DND-41 (cell line): ENCODE measurements at regions not wholly inside any gene's neighbourhood (a gene's known extent, or its start where the extent isn't known, plus 50 kb on each side); places are given as distances from the start of the nearest gene placed in this dataset.

ENCODE experiments used
- EZH2 ChIP-seq: IDR thresholded peaks from 3 replicates; pipeline ENCODE4 v1.6.1; 2012; ENCODE audit warnings: borderline replicate concordance, low read depth, mild to moderate bottlenecking, moderate library complexity, low read length, inconsistent platforms; ENCODE audit not compliant: severe bottlenecking
- TF ChIP-seq, protein P1 (sequence below): IDR thresholded peaks from 2 replicates; pipeline ENCODE4 v1.5.1; 2012; ENCODE audit warnings: borderline replicate concordance, low read length, moderate library complexity, mild to moderate bottlenecking; ENCODE audit not compliant: poor library complexity, severe bottlenecking; ENCODE audit errors: extremely low read depth

DNA sequence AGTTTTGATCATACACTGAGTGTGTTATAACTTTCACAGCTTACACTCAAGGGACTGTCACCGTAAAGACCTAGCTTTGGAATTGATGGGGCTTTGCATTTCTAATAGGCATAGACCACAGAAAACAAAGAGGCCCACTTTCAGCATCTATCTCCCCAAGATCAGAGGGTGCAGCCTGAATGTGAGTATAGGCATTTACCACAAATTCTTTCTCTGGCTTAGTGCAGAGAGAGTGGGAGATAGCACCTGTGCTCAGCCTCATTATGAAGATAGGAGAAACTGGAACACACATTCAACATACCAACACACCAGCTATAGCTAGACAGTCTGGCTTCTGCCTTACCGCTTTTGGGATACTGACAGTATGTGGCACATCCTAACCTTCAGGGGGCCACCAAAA lies 783.4 kb upstream of the GRAMD2B start:
- TF ChIP-seq, protein P1, sequence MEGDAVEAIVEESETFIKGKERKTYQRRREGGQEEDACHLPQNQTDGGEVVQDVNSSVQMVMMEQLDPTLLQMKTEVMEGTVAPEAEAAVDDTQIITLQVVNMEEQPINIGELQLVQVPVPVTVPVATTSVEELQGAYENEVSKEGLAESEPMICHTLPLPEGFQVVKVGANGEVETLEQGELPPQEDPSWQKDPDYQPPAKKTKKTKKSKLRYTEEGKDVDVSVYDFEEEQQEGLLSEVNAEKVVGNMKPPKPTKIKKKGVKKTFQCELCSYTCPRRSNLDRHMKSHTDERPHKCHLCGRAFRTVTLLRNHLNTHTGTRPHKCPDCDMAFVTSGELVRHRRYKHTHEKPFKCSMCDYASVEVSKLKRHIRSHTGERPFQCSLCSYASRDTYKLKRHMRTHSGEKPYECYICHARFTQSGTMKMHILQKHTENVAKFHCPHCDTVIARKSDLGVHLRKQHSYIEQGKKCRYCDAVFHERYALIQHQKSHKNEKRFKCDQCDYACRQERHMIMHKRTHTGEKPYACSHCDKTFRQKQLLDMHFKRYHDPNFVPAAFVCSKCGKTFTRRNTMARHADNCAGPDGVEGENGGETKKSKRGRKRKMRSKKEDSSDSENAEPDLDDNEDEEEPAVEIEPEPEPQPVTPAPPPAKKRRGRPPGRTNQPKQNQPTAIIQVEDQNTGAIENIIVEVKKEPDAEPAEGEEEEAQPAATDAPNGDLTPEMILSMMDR, result no peak
- TF ChIP-seq EZH2, result no peak
